Nephron progenitor cell (in vitro differentiated cells): ENCODE measurements at regions not wholly inside any gene's neighbourhood (a gene's known extent, or its start where the extent isn't known, plus 50 kb on each side); places are given as distances from the start of the nearest gene placed in this dataset.
A peak's percentile ranks its signal among the peaks of the same experiment; 100 is the strongest.

ENCODE experiments used
- DNase-seq: peaks from one replicate; pipeline ENCODE4 v3.0.0; 2021
- H3K27ac Mint-ChIP-seq: 2 replicates; pipeline ENCODE4 v1.8.0; 2021; ENCODE audit warnings: mild to moderate bottlenecking, moderate library complexity, mixed read lengths
- H3K27me3 Mint-ChIP-seq: 2 replicates; pipeline ENCODE4 v1.8.0; 2021; ENCODE audit warnings: mild to moderate bottlenecking, low read depth, mixed read lengths; ENCODE audit not compliant: poor library complexity
- H3K36me3 Mint-ChIP-seq: 2 replicates; pipeline ENCODE4 v1.8.0; 2021; ENCODE audit warnings: low read depth, mixed read lengths
- H3K4me1 Mint-ChIP-seq: 2 replicates; pipeline ENCODE4 v1.8.0; 2021; ENCODE audit warnings: mixed read lengths
- H3K4me3 Mint-ChIP-seq: 2 replicates; pipeline ENCODE4 v1.8.0; 2021; ENCODE audit warnings: mild to moderate bottlenecking, moderate library complexity, mixed read lengths
- H3K9me3 Mint-ChIP-seq: 2 replicates; pipeline ENCODE4 v1.8.0; 2021; ENCODE audit warnings: mild to moderate bottlenecking, moderate library complexity, mixed read lengths
- CTCF ChIP-seq: fragments of 200-600 bp; sonication (generic); IDR thresholded peaks from 2 replicates; pipeline ENCODE4 v1.5.0; 2021; ENCODE audit warnings: antibody characterized with exemption

DNA sequence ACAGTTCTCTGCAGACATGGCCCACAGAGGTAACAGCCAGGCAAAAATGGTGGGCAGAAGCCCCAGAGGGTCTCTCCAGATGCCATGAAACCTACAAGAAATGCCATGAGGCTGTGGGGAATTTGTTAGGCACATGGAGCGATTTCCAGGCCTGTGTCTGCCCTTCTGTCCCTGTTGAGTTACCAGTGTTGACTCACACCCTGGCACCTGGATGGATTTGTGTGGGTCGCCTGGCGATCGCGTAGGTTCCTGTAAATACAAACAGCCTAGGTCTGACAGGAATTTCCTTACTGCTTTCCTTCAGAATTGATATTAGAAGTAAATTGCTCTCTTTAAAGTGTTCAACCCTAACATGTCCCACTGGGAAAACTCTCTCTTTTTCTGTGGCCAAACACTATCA is 164.9 kb upstream of the EEPD1 start:
- Mint-ChIP-seq H3K27ac (no peak overlapping the region), H3K27me3 (peaks cover 5% of the 10 kb centered on the region), H3K36me3 (no peaks in the 10 kb centered on the region)

DNA sequence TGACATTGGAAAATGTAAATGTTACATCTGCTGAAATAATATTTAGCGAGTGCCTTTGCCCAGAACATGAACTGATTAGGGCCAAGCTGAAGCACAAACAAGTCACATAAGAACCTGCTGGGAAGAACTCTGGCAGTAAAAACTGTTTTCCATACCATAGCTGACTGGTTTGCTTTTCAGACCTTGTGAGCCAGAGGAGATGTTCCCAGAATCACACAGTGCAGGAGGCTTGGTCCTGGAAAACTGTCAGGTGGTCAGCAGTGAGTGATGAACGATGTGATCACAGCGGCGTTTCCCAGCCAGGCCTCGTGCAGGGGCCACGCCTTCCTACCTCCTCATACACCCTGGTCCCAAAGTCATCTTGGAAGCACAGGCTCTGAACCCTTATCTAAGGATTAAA is 164.2 kb upstream of the EEPD1 start:
- no peak overlapping the region for H3K4me3 Mint-ChIP-seq
- DNase-seq = peak; percentile 23
- H3K4me1 Mint-ChIP-seq = peaks cover 38% of the 10 kb centered on the region
- no peaks in the 10 kb centered on the region for H3K9me3 Mint-ChIP-seq
- H3K27ac Mint-ChIP-seq = no peak overlapping the region
- TF ChIP-seq CTCF = no peak
- H3K27me3 Mint-ChIP-seq = peaks cover 5% of the 10 kb centered on the region
- no peaks in the 10 kb centered on the region for H3K36me3 Mint-ChIP-seq

More for the DNA sequence above, 164.9 kb upstream of the EEPD1 start:
- no peaks in the 10 kb centered on the region for H3K9me3 Mint-ChIP-seq
- no peak for DNase-seq
- H3K4me1 Mint-ChIP-seq = peaks cover 38% of the 10 kb centered on the region
- H3K4me3 Mint-ChIP-seq = no peak overlapping the region
- TF ChIP-seq CTCF = no peak

DNA sequence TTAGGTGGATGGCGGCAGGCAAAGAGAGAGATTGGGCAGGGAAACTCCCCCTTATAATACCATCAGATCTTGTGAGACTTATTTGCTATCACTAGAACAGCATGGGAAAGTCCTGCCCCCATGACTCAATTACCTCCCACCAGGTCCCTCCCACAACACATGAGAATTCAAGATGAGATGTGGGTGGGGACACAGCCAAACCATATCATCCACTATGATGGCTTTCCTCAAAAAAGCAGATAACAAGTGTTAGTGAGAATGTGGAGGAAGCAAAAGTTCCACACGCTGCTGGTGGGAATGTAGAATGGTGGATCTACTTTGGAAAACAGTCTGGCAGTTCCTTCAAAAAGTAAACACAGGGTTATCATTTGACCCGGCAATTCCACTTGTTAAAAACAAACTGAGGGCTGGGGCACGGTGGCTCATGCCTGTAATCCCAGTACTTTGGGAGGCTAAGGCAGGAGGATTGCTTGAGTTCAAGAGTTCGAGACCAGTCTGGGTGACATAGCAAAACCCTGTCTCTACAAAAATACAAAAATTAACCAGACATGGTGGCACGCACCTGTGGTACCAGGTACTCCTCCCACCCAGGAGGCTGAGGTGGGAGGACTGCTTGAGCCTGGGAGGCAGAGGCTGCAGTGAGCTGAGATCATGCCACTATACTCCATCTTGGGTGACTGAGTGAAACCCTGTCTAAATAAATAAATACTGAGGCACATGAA is 161.4 kb upstream of the EEPD1 start:
- Mint-ChIP-seq H3K9me3 (no peaks in the 10 kb centered on the region), H3K4me3 (no peak overlapping the region), H3K27me3 (peaks cover 5% of the 10 kb centered on the region), H3K4me1 (peaks cover 30% of the 10 kb centered on the region), H3K27ac (no peak overlapping the region), H3K36me3 (no peaks in the 10 kb centered on the region)
- no peak for DNase-seq
- no peak for TF ChIP-seq CTCF

DNA sequence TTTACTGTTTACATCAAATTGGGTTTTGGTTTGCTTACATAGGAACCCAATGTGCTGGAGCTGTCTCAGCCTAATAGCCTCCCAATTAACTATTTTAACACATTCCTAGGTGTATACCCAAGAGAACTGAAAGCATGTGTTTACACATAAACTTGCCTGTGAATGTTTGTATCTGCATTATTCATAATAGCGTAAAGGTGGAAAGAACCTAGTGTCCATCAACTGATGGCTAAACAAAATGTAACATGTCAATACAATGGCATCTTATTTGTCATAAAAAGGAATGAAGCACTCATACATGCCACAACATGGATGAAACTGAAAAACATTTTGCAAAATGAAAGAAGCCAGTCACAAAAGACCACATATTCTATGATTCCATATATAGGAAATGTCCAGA is 160.6 kb upstream of the EEPD1 start:
- Mint-ChIP-seq H3K27me3 (peaks cover 5% of the 10 kb centered on the region), H3K9me3 (no peaks in the 10 kb centered on the region), H3K4me3 (no peak overlapping the region), H3K27ac (no peak overlapping the region), H3K36me3 (no peaks in the 10 kb centered on the region), H3K4me1 (peaks cover 26% of the 10 kb centered on the region)
- DNase-seq = no peak
- no peak for TF ChIP-seq CTCF

- TF ChIP-seq CTCF = no peak
- H3K4me1 Mint-ChIP-seq = peaks cover 19% of the 10 kb centered on the region
- H3K27me3 Mint-ChIP-seq = no peaks in the 10 kb centered on the region
- H3K4me3 Mint-ChIP-seq = no peak overlapping the region
- no peak overlapping the region for H3K27ac Mint-ChIP-seq
- no peaks in the 10 kb centered on the region for H3K9me3 Mint-ChIP-seq
- DNase-seq = no peak
- H3K36me3 Mint-ChIP-seq = no peaks in the 10 kb centered on the region
Measured at GRCh38 chr7:35993113-35993512, 159.9 kb upstream of the EEPD1 start.
